OCI-LY3 (cell line): ENCODE measurements at regions not wholly inside any gene's neighbourhood (a gene's known extent, or its start where the extent isn't known, plus 50 kb on each side); places are given as distances from the start of the nearest gene placed in this dataset.

Source experiments
- H2AFZ ChIP-seq: fragments of 200-600, 300-600 bp; shearing (Covaris generic); 2 replicates; pipeline ENCODE4 v1.6.0; 2014; ENCODE audit warnings: antibody characterized with exemption, low read depth, low read length
- H3K27ac ChIP-seq: fragments of 200-600, 300-600 bp; sonication (generic); 2 replicates; pipeline ENCODE4 v1.5.1; 2014; ENCODE audit warnings: mild to moderate bottlenecking, low read length, moderate library complexity, mixed read lengths
- H3K27me3 ChIP-seq: fragments of 200-600, 300-600 bp; sonication (generic); 2 replicates; pipeline ENCODE4 v1.6.1; 2014; ENCODE audit warnings: low read depth, low read length, mixed read lengths
- H3K36me3 ChIP-seq: fragments of 200-600, 300-600 bp; sonication (generic); replicated peaks from 2 replicates; pipeline ENCODE3; 2014; ENCODE audit warnings: low read depth, low read length, mixed read lengths
- H3K4me1 ChIP-seq: fragments of 300-600, 200-600 bp; sonication (generic); 2 replicates; pipeline ENCODE4 v1.6.1; 2014; ENCODE audit warnings: low read length, mixed read lengths
- H3K4me2 ChIP-seq: fragments of 200-600, 300-600 bp; sonication (generic); 2 replicates; pipeline ENCODE4 v1.6.1; 2014; ENCODE audit warnings: low read length, mixed read lengths
- H3K4me3 ChIP-seq: fragments of 300-600, 200-600 bp; sonication (generic); 2 replicates; pipeline ENCODE4 v1.5.1; 2014; ENCODE audit warnings: antibody characterized with exemption, mild to moderate bottlenecking, low read length, moderate library complexity
- H3K79me2 ChIP-seq: fragments of 300-600, 200-600 bp; shearing (Covaris generic); 2 replicates; pipeline ENCODE4 v1.6.1; 2014; ENCODE audit warnings: mild to moderate bottlenecking, low read length, mixed read lengths
- H3K9ac ChIP-seq: fragments of 300-600, 200-600 bp; shearing (Covaris generic); 2 replicates; pipeline ENCODE4 v1.6.0; 2014; ENCODE audit warnings: mild to moderate bottlenecking, low read length, moderate library complexity
- H3K9me3 ChIP-seq: fragments of 200-600, 300-600 bp; shearing (Covaris generic); 2 replicates; pipeline ENCODE4 v1.6.1; 2014; ENCODE audit warnings: low read length, mixed read lengths; ENCODE audit not compliant: insufficient read depth
- H4K20me1 ChIP-seq: fragments of 200-600, 300-600 bp; sonication (generic); 2 replicates; pipeline ENCODE4 v1.6.1; 2016; ENCODE audit warnings: low read length, mixed read lengths; ENCODE audit not compliant: insufficient read depth
- EZH2phosphoT487 ChIP-seq: fragments of 200-600 bp; shearing (Covaris generic); IDR thresholded peaks from 2 replicates; pipeline ENCODE4 v1.6.1; 2018; ENCODE audit warnings: antibody characterized with exemption, mixed run types, low read depth
- TF ChIP-seq, protein P1 (sequence below): fragments of 200-600, 300-600 bp; sonication (generic); IDR thresholded peaks from 2 replicates; pipeline ENCODE4 v1.5.1; 2014; ENCODE audit warnings: antibody characterized with exemption, low read length, low read depth

GRCh38 chr10:47176206-47176902, 123.6 kb upstream of the GDF10 start:
- Histone ChIP-seq H3K27ac (no peak overlapping the region), H3K4me2 (no peak overlapping the region), H3K4me3 (no peak overlapping the region), H3K27me3 (no peaks in the 10 kb centered on the region), H3K9ac (no peak overlapping the region), H3K36me3 (no peaks in the 10 kb centered on the region), H3K9me3 (no peaks in the 10 kb centered on the region), H2AFZ (no peak overlapping the region), H3K79me2 (no peaks in the 10 kb centered on the region), H3K4me1 (no peaks in the 10 kb centered on the region), H4K20me1 (no peaks in the 10 kb centered on the region)
- TF ChIP-seq, protein P1, sequence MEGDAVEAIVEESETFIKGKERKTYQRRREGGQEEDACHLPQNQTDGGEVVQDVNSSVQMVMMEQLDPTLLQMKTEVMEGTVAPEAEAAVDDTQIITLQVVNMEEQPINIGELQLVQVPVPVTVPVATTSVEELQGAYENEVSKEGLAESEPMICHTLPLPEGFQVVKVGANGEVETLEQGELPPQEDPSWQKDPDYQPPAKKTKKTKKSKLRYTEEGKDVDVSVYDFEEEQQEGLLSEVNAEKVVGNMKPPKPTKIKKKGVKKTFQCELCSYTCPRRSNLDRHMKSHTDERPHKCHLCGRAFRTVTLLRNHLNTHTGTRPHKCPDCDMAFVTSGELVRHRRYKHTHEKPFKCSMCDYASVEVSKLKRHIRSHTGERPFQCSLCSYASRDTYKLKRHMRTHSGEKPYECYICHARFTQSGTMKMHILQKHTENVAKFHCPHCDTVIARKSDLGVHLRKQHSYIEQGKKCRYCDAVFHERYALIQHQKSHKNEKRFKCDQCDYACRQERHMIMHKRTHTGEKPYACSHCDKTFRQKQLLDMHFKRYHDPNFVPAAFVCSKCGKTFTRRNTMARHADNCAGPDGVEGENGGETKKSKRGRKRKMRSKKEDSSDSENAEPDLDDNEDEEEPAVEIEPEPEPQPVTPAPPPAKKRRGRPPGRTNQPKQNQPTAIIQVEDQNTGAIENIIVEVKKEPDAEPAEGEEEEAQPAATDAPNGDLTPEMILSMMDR = no peak
- no peak for TF ChIP-seq EZH2phosphoT487

GRCh38 chr10:47176903-47177868, 122.8 kb upstream of the GDF10 start:
- no peaks in the 10 kb centered on the region for H3K27me3 ChIP-seq
- no peaks in the 10 kb centered on the region for H4K20me1 ChIP-seq
- no peak overlapping the region for H3K4me3 ChIP-seq
- no peaks in the 10 kb centered on the region for H3K36me3 ChIP-seq
- no peaks in the 10 kb centered on the region for H3K9me3 ChIP-seq
- no peak for TF ChIP-seq EZH2phosphoT487
- TF ChIP-seq, protein P1 = no peak
- no peak overlapping the region for H2AFZ ChIP-seq
- H3K9ac ChIP-seq = no peak overlapping the region
- H3K79me2 ChIP-seq = no peaks in the 10 kb centered on the region
- no peak overlapping the region for H3K4me2 ChIP-seq
- no peak overlapping the region for H3K27ac ChIP-seq
- no peaks in the 10 kb centered on the region for H3K4me1 ChIP-seq

- TF ChIP-seq EZH2phosphoT487 = no peak
- TF ChIP-seq, protein P1 = no peak
- no peak overlapping the region for H3K9ac ChIP-seq
Observed at GRCh38 chr10:47178537-47179290, 121.3 kb upstream of the GDF10 start.

More at GRCh38 chr10:47178537-47179290, 121.3 kb upstream of the GDF10 start:
- Histone ChIP-seq H3K4me1 (no peaks in the 10 kb centered on the region), H3K36me3 (no peaks in the 10 kb centered on the region), H3K4me3 (no peak overlapping the region), H3K27ac (no peak overlapping the region), H2AFZ (no peak overlapping the region), H3K79me2 (no peaks in the 10 kb centered on the region), H4K20me1 (no peaks in the 10 kb centered on the region), H3K9me3 (no peaks in the 10 kb centered on the region), H3K4me2 (no peak overlapping the region), H3K27me3 (no peaks in the 10 kb centered on the region)
